GM13976 (cell line): ENCODE measurements at regions not wholly inside any gene's neighbourhood (a gene's known extent, or its start where the extent isn't known, plus 50 kb on each side); places are given as distances from the start of the nearest gene placed in this dataset.

Experiments used
- DNase-seq: peaks from one replicate; pipeline ENCODE4 v3.0.0; 2012; ENCODE audit warnings: low spot score
- in situ Hi-C: fragments of 300-500 bp; cut with MboI; formaldehyde crosslinking; loops from one replicate; pipeline ENCODE4 v1.12.0; 2022; ENCODE audit warnings: low sequenced_read_pairs, mixed read lengths, inconsistent platforms; ENCODE audit not compliant: unreplicated experiment
- TF ChIP-seq, protein P1 (sequence below): IDR thresholded peaks from 2 replicates; pipeline ENCODE4 v1.5.1; 2012; ENCODE audit warnings: borderline replicate concordance, mild to moderate bottlenecking; ENCODE audit not compliant: insufficient read depth; ENCODE audit errors: extremely low read depth, missing control alignments, control extremely low read depth

DNA sequence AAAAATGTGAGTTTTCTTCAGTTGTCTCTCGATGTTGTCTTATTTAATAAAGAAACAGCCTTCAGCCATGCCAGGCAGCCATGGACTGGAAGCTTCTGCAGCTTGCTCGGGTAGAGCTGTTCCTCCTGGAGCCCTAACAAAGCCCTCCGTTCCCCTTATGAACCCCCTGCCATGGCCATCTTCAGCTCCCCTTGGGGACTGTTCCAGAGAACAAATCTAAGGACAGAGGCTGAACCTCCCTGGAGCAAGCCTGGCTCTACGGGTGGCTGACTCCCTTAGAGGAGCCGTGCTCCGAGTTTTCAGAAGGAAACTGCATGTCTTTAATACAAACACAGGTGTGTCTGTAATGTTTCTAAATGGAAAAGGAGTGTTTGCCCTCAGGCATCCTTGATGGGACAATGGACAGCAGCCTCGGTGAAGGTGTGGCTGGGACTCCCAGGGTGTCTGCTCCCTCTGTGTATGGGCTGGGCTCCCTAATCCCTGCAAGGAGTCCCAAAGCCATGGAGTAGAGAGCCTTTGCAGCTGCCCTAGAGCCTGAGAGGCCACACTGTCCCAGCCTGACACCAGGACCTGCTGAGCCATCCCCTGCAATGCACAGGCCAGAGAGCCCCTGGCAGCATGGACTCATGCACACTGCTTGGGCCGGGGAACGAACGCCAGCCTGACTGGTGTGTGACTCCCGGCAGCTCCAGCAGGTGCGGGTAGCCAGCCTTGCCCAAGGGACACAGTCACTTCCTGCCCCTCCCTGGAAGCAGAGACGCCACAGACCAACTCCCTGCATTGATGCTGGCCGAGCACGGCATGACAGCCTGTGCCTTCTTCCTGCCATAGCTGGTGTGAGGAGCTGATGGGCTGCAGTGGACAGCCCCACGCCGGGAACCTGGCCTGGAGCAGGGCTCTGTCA lies 381.8 kb downstream of the TCERG1L start:
- no peak for DNase-seq
- in situ Hi-C loops, result no loop called here
- TF ChIP-seq, protein P1, sequence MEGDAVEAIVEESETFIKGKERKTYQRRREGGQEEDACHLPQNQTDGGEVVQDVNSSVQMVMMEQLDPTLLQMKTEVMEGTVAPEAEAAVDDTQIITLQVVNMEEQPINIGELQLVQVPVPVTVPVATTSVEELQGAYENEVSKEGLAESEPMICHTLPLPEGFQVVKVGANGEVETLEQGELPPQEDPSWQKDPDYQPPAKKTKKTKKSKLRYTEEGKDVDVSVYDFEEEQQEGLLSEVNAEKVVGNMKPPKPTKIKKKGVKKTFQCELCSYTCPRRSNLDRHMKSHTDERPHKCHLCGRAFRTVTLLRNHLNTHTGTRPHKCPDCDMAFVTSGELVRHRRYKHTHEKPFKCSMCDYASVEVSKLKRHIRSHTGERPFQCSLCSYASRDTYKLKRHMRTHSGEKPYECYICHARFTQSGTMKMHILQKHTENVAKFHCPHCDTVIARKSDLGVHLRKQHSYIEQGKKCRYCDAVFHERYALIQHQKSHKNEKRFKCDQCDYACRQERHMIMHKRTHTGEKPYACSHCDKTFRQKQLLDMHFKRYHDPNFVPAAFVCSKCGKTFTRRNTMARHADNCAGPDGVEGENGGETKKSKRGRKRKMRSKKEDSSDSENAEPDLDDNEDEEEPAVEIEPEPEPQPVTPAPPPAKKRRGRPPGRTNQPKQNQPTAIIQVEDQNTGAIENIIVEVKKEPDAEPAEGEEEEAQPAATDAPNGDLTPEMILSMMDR, result no peak

DNA sequence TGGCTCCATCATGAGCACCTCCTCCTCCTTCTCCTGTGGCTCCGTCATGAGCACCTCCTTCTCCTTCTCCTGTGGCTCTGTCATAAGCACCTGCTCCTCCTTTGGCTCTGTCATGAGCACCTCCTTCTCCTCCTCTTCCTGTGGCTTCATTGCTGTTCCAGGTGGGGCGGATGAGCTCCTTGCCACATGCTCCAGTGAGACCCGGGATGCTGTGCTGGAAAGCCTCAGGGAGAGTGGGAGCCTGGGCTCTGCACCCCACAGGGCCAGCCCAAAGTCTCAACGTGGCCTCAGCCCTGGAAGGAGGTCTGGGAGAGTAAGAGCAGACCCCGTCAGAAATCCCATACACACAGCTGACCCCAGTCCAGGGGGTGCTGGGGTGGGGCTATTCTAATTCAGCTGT lies 380.7 kb downstream of the TCERG1L start:
- TF ChIP-seq, protein P1, result no peak
- in situ Hi-C loops, result no loop called here
- DNase-seq, result no peak

DNA sequence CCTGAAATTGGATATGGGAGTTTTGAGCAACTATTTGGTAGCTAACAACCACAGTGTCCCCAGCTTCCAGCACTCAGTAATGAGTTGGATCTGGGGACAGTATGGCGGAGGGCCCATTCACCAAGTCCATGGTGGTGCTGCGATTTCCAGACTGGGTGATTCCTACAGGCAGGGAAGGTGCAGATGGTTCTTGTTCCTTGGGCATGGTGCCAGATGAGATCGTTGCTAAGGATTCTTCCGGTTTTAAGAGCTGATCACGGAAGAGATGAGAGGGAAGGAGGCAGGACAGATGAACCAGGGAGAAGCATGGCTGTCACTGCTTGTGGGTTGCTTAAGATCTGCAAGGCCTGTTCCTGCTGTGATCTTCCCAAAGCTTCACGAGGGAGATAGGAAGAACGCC lies 380.3 kb downstream of the TCERG1L start:
- TF ChIP-seq, protein P1, result no peak
- no peak for DNase-seq
- in situ Hi-C loops, result no loop called here

DNA sequence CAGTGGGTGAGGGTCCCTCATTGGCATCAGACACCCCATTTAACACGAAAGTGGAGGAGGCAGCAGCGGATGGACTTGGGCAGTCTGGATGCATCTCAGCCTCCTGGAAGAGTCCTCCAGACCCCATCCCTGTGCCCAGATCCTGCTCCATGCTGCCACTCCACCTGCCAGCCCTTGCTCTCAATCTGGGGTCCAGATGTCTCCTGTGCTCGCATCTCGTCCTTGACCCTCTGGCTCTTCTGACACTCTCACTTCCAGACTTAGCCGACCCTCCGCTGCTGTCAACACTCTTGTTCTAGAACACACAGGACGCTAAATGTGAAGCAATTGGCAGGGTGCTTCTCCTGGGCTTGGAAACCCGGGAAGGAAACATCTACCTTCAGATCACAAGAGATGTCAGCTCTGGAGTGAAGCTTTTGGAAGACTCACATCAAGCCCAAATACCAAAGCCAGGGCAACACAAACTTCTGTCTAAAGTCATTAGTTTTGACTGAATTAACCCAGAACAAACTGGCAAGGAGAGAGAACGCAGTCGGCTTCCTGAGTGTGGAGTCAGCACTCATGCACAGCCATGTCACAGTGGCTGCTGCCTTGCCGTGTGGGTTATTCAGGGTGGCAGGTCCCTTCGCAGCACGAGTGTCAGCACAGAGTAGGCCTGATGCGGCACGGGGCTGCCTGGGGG lies 379.1 kb downstream of the TCERG1L start:
- TF ChIP-seq, protein P1, result no peak
- DNase-seq, result no peak
- in situ Hi-C loops, result no loop called here

DNA sequence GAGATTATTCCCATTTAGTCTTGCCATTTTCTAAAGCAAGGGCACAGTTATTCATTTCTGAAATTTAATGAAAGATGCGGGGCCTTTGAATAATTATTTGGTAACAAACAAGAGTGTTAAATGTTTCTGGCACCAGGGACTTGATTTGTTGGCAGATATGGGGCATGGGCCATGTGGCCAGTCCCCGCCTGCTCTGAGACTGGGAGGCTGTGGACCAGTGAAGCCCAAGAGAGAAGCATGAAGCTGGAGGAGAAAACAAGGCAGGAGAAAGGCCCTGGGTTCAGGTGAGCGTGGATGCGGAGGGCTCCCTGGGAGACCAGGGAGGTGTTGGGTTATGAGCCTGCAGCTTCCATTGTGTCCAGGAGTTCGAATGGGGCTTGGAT lies 378.5 kb downstream of the TCERG1L start:
- in situ Hi-C loops, result no loop called here
- TF ChIP-seq, protein P1, result no peak
- DNase-seq, result no peak

DNA sequence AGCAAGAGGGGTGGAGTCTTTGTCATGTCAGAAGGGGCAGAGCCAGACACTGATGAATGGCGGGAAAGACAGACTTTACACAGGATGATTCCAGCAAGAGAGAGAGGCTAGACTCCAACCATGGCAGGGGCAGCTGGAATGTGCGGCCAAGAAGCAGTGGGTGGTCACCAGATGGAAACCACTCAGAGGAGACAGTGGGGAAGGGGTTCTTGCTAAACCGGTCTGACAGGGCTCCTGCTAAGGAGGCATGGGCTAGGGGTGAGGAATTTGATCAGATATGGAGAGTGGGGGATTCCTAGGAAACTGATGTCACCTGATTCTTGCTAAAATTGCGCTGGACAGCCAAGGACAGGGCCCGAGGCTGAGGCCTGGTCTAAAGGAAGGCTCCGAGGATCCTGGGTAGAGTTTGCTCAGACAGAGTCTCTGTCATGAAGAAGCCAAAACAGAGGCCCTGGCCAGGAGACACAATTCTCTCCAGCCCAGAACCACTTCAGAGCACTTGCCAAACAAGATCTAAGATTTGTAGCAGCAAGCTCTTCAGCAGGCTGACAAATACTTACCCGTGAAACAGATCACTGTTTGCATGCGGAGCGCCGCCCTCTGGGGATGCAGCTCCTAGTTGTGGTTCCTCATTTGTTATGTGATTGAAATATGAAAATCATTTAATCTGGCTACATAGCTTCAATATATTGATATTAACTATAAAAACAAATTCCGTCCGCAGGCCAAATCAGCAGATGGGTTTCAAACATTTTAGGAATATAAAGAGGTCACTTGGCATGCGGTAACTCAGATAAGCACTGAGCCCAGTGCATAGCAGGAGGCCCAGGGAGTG lies 377.0 kb downstream of the TCERG1L start:
- DNase-seq, result no peak
- TF ChIP-seq, protein P1, result no peak
- in situ Hi-C loops, result no loop called here
